Aorta (tissue), 5 donors: ENCODE measurements at regions not wholly inside any gene's neighbourhood (a gene's known extent, or its start where the extent isn't known, plus 50 kb on each side); places are given as distances from the start of the nearest gene placed in this dataset.

ENCODE experiments used
- ATAC-seq: fragments of 200-7000 bp; cut with Tn5 transposase; one replicate; pipeline ENCODE4 v1.9.1; 2022; ENCODE audit warnings: moderate library complexity; ENCODE audit not compliant: low FRiP score
- DNase-seq, 2 donors: peaks; one replicate each; pipeline ENCODE4 v3.0.0-alpha.2; 2020
- H3K27ac ChIP-seq, 2 donors: one replicate each; pipeline ENCODE4 v1.5.1; 2013; ENCODE audit warnings: low read length in 2 of 2, mild to moderate bottlenecking in 2 of 2, moderate library complexity in 2 of 2, control low read depth in 1 of 2, inconsistent platforms in 1 of 2, low read depth in 1 of 2
- H3K27me3 ChIP-seq, 2 donors: one replicate each; pipeline ENCODE4 v1.6.1; 2013; ENCODE audit warnings: control low read depth in 1 of 2, low read length in 1 of 2, mild to moderate bottlenecking in 1 of 2, moderate library complexity in 1 of 2; ENCODE audit not compliant: insufficient read depth in 2 of 2, control insufficient read depth in 1 of 2
- H3K36me3 ChIP-seq, 2 donors: one replicate each; pipeline ENCODE4 v1.6.1; 2013; ENCODE audit warnings: control low read depth in 1 of 2, low read length in 1 of 2, mild to moderate bottlenecking in 1 of 2; ENCODE audit not compliant: insufficient read depth in 2 of 2, control insufficient read depth in 1 of 2
- H3K4me1 ChIP-seq, 2 donors: one replicate each; pipeline ENCODE4 v1.6.1; 2013; ENCODE audit warnings: low read length in 2 of 2, control low read depth in 1 of 2, mild to moderate bottlenecking in 1 of 2, moderate library complexity in 1 of 2; ENCODE audit not compliant: insufficient read depth in 2 of 2, control insufficient read depth in 1 of 2
- H3K4me3 ChIP-seq, 2 donors: one replicate each; pipeline ENCODE4 v1.5.1; 2013; ENCODE audit warnings: low read length in 2 of 2, control low read depth in 1 of 2, mild to moderate bottlenecking in 1 of 2
- H3K9me3 ChIP-seq: one replicate; pipeline ENCODE4 v1.6.1; 2013; ENCODE audit warnings: mild to moderate bottlenecking, low read length; ENCODE audit not compliant: control insufficient read depth
- WGBS, 2 donors: extraction: QIAGEN DNeasy Blood & Tissue Kit; methylation state at CpG; one replicate each; pipeline ENCODE4 v1.1.7; 2013; 5-methylcytosine and 5-hydroxymethylcytosine counted together
- intact Hi-C, 2 donors: fragments of 100-400 bp; cut with DNase I; formaldehyde crosslinking; loops; one replicate each; pipeline versions ENCODE4 v1.14.2 to v1.15.0; 2022
- donor health status: healthy with polysubstance abuse.
- donor health status: Bipolar disorder and iron deficiency.
- donor health status: DM: no; HTN: no; CAD: no.
- donor health status: DM: no; HTN: no; CAD: no.
- donor health status: DM: yes; HTN: yes; CAD: no.

DNA sequence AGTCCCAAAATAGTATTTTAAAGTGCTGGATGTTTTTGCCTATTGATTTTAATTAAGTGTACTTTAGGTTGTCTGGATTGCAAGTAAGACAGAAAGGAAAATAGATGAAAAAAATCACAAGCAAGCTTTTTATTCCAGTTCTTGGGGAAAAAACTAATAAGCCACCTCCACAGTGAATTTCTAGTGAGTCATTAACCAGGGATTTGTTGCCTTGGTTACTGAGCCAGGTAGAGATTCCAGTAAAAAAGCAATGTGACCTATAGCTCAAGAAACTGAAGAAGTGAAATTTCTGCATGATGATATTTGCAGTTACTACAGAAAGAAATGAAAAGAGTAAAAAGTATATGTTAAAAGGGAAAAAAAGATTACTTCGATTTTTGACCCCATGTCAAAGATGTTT lies 160.6 kb downstream of the METTL4 start:
- intact Hi-C loops = no loop called here
- WGBS, 2 donors = 67 to 85% methylated on average over 1 of the region's 1 CpG
- DNase-seq = no peak
- Histone ChIP-seq H3K27me3 (no peaks in the 10 kb centered on the region), H3K27ac (no peak overlapping the region), H3K36me3 (no peaks in the 10 kb centered on the region), H3K9me3 (no peaks in the 10 kb centered on the region), H3K4me1 (no peaks in the 10 kb centered on the region), H3K4me3 (no peak overlapping the region)
- no peak for ATAC-seq

DNA sequence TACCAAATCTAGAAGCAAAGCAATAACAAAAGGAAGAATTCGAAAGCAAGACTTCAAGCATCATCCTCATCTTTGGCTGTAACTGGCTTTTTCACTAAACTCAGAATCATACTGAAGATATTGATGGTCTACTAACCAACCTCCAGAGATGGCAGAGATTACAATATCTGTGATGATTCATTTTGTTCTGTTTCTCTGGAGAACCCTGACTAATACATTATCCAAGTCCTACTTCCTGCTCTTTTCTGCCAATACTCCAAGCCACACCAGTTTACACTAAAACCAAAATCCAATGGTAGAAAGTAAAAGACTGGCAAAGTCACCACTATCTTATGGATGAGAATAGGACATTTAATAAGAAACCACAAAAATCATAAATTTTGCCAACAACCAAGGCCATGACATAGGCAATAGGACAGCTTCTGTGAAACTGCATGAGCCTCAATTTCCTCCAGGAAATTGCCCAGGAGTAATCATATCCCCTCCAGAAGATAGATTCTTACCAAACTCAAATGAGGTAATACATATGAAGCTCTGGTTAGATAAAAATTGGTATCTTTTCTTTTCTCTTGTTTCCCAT lies 159.8 kb downstream of the METTL4 start:
- no peak overlapping the region for H3K4me3 ChIP-seq
- DNase-seq = no peak
- WGBS, 2 donors = 87 to 97% methylated on average over 1 of the region's 1 CpG
- no peak overlapping the region for H3K27ac ChIP-seq
- intact Hi-C loops = no loop called here
- no peaks in the 10 kb centered on the region for H3K27me3 ChIP-seq
- no peaks in the 10 kb centered on the region for H3K4me1 ChIP-seq
- H3K36me3 ChIP-seq = no peaks in the 10 kb centered on the region
- no peaks in the 10 kb centered on the region for H3K9me3 ChIP-seq
- no peak for ATAC-seq

DNA sequence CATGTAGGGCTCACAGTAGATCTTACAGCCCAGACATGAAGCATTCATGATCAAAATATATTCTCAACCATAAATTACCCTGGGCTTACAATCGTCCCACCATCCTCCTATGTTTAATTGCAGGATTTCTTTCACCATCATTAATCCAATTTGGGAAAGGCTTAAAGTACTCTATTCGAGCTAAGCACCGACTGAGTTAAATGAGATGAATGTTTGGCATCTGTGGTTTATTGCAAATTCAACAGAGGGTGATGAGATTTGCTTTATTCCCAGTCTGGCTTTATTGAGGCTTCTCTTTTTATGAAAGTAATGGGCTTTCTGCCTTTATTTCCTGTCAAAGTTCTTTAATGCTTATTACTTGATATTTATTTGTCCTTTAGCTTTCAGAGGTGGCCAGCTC lies 159.0 kb downstream of the METTL4 start:
- intact Hi-C loops = no loop called here
- ATAC-seq = no peak
- WGBS, 2 donors = 69 to 71% methylated on average over 3 of the region's 3 CpGs
- H3K27me3 ChIP-seq = no peaks in the 10 kb centered on the region
- H3K27ac ChIP-seq = no peak overlapping the region
- no peaks in the 10 kb centered on the region for H3K4me1 ChIP-seq
- H3K36me3 ChIP-seq = no peaks in the 10 kb centered on the region
- DNase-seq = no peak
- H3K9me3 ChIP-seq = no peaks in the 10 kb centered on the region
- no peak overlapping the region for H3K4me3 ChIP-seq

GRCh38 chr18:2412996-2413751 lies 158.1 kb downstream of the METTL4 start:
- Histone ChIP-seq H3K4me1 (no peaks in the 10 kb centered on the region), H3K9me3 (no peaks in the 10 kb centered on the region), H3K36me3 (no peaks in the 10 kb centered on the region), H3K27ac (no peak overlapping the region), H3K27me3 (no peaks in the 10 kb centered on the region), H3K4me3 (no peak overlapping the region)
- DNase-seq = no peak
- 58 to 62% methylated on average over 9 of the region's 9 CpGs for WGBS, 2 donors
- intact Hi-C loops = no loop called here
- ATAC-seq = no peak

GRCh38 chr18:2414235-2414634 lies 157.1 kb downstream of the METTL4 start:
- intact Hi-C loops = no loop called here
- DNase-seq = no peak
- H3K27me3 ChIP-seq = no peaks in the 10 kb centered on the region
- H3K9me3 ChIP-seq = no peaks in the 10 kb centered on the region
- no peaks in the 10 kb centered on the region for H3K4me1 ChIP-seq
- no peaks in the 10 kb centered on the region for H3K36me3 ChIP-seq
- ATAC-seq = no peak
- H3K4me3 ChIP-seq = no peak overlapping the region
- H3K27ac ChIP-seq = no peak overlapping the region

DNA sequence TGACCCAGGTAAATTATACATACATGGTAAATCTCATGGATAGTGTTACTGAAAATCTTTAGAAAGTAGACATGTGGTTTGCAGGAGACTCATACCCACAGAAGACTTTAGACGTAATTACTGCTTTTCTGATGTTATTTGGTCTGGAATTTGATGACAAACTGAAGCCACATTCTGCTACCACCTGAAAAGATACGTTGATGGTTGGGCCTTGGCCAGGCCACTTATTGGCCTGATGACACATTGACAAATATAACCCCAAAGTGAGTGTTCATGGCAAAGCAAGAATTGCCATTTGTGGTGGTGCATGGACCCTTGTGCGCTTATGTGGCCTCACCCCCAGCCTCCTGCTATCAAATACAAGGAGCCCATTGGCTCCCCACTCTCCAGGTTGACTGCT lies 155.6 kb downstream of the METTL4 start:
- DNase-seq (peak in 1 of 2 donors; percentile 22), ATAC-seq (no peak)
- Histone ChIP-seq H3K36me3 (no peaks in the 10 kb centered on the region), H3K27me3 (no peaks in the 10 kb centered on the region), H3K27ac (no peak overlapping the region), H3K4me1 (no peaks in the 10 kb centered on the region), H3K4me3 (no peak overlapping the region), H3K9me3 (no peaks in the 10 kb centered on the region)
- intact Hi-C loops = no loop called here
- WGBS, 2 donors = 76% methylated on average over 3 of the region's 3 CpGs

DNA sequence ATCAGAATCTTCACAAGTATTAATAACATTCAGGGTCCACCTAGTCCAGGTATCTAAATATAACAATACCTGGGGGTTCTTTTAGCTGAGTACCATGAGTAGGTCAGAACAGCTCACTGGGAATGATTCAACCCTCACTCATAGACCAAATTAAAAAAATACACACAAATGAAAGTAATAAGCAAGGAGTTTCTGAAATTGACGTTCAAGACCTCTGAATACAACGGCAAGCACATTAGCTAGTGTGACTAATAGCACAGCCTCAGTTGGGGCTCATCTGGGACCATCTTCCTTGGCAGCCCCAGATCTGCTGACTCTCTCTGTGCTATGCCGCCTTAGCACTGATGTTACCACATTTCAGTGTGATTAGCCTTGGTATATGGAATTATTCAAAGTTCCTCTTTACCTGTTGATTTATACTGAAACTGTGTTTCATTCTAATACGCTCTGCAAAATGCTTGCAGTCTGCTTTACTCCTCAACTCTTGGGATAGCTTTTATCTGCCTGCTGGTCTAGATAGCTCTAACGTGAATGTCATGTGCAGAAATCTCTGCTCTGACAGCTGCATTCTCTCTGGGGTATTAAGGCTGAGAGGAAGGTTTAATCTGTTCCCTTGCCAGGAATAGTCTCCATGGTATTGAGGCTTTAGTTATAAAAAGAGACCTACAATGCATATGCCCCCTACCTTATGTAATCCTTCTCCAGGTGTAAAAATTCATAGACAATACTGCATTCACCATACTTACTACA lies 153.3 kb downstream of the METTL4 start:
- intact Hi-C loops = no loop called here
- H3K4me3 ChIP-seq = no peak overlapping the region
- no peaks in the 10 kb centered on the region for H3K27me3 ChIP-seq
- ATAC-seq (no peak), DNase-seq (no peak)
- H3K9me3 ChIP-seq = no peaks in the 10 kb centered on the region
- 61 to 69% methylated on average over 5 of the region's 5 CpGs for WGBS, 2 donors
- H3K4me1 ChIP-seq = no peaks in the 10 kb centered on the region
- H3K27ac ChIP-seq = no peak overlapping the region
- no peaks in the 10 kb centered on the region for H3K36me3 ChIP-seq

DNA sequence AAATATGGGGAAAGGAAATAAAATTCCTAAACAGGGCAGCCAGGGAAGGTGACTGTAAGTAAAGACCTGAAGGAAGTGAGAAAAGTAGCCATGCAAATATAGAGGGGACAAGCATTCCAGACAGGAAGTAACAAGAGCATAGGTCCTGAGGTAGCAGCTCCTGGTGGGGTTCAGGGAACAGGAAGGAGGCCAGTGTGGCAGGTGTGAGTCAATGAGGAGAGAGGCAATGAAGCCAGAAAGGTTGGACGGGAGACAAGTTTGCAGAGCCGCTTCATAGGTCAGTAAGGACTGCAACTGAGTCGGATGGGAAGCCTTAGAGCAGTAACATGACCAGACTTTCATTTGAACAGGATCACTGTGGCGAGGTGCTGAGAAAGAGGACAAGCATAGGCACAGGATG lies 150.9 kb downstream of the METTL4 start:
- no peaks in the 10 kb centered on the region for H3K4me1 ChIP-seq
- no peaks in the 10 kb centered on the region for H3K9me3 ChIP-seq
- ATAC-seq = no peak
- no peak overlapping the region for H3K4me3 ChIP-seq
- H3K36me3 ChIP-seq = no peaks in the 10 kb centered on the region
- WGBS, 2 donors = 81 to 85% methylated on average over 4 of the region's 4 CpGs
- intact Hi-C loops = no loop called here
- no peak for DNase-seq
- no peak overlapping the region for H3K27ac ChIP-seq
- H3K27me3 ChIP-seq = no peaks in the 10 kb centered on the region

- DNase-seq = no peak
- intact Hi-C loops = no loop called here
- Histone ChIP-seq H3K36me3 (no peaks in the 10 kb centered on the region), H3K4me3 (no peak overlapping the region), H3K9me3 (peaks cover 3% of the 10 kb centered on the region), H3K27me3 (no peaks in the 10 kb centered on the region), H3K27ac (no peak overlapping the region), H3K4me1 (no peaks in the 10 kb centered on the region)
- 60 to 64% methylated on average over 5 of the region's 5 CpGs for WGBS, 2 donors
- ATAC-seq = no peak
Measured at GRCh38 chr18:2423761-2424160, 147.5 kb downstream of the METTL4 start.
